Endothelial cell (in vitro differentiated cells): ENCODE measurements at regions not wholly inside any gene's neighbourhood (a gene's known extent, or its start where the extent isn't known, plus 50 kb on each side); places are given as distances from the start of the nearest gene placed in this dataset.

ENCODE experiments used
- DNase-seq: peaks from one replicate; pipeline ENCODE4 v3.0.0; 2021; ENCODE audit warnings: low spot score
- H3K27ac Mint-ChIP-seq: one replicate; pipeline ENCODE4 v1.8.0; 2021; ENCODE audit warnings: mixed read lengths, inconsistent platforms; ENCODE audit not compliant: unreplicated experiment
- H3K27me3 Mint-ChIP-seq: one replicate; pipeline ENCODE4 v1.8.0; 2021; ENCODE audit warnings: mild to moderate bottlenecking, moderate library complexity, mixed read lengths, inconsistent platforms; ENCODE audit not compliant: unreplicated experiment
- H3K36me3 Mint-ChIP-seq: one replicate; pipeline ENCODE4 v1.8.0; 2021; ENCODE audit warnings: mild to moderate bottlenecking, low read depth, mixed read lengths, inconsistent platforms; ENCODE audit not compliant: unreplicated experiment
- H3K4me1 Mint-ChIP-seq: one replicate; pipeline ENCODE4 v1.8.0; 2021; ENCODE audit warnings: mild to moderate bottlenecking, mixed read lengths, inconsistent platforms; ENCODE audit not compliant: unreplicated experiment
- H3K4me3 Mint-ChIP-seq: one replicate; pipeline ENCODE4 v1.8.0; 2021; ENCODE audit warnings: mild to moderate bottlenecking, mixed read lengths, inconsistent platforms; ENCODE audit not compliant: unreplicated experiment
- H3K9me3 Mint-ChIP-seq: one replicate; pipeline ENCODE4 v1.8.0; 2021; ENCODE audit warnings: mixed read lengths, inconsistent platforms; ENCODE audit not compliant: unreplicated experiment
- TF ChIP-seq, protein P1 (sequence below): fragments of 200-600 bp; sonication (generic); IDR thresholded peaks from one replicate; pipeline ENCODE4 v1.5.0; 2021; ENCODE audit warnings: antibody characterized with exemption; ENCODE audit not compliant: unreplicated experiment

DNA sequence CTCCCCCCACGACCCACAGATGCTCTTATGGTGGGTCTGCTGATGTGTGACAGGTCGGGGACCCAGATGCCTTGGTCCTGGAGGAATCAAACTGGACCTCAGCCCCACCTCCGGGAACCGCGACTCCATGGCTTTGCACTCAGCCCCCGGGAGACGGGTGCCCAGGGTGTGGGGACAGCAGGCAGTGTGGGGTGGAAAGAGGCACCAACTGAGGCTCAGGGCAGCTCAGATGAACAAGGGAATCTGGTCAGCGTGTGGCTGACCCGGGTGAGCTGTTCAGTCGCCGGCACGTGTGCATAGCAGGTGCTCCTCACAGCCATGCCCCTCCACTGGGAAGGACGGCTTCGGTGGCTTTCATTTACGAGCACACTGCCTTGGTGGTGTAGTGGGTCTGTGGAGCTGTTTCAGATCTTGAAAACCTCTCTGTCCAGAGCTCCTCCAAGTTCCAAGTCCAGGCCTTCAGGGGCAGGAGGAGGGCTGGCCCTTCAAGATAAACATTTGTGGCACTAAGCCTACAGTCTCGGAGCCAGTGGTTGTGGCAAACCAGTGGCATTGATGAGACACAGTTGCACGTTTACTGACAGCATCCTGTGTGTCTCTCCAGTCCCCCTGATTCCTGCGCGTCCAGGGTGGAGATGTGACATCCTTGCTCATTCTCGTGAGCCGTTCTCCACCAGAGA is 471.2 kb upstream of the HS6ST1 start:
- TF ChIP-seq, protein P1, sequence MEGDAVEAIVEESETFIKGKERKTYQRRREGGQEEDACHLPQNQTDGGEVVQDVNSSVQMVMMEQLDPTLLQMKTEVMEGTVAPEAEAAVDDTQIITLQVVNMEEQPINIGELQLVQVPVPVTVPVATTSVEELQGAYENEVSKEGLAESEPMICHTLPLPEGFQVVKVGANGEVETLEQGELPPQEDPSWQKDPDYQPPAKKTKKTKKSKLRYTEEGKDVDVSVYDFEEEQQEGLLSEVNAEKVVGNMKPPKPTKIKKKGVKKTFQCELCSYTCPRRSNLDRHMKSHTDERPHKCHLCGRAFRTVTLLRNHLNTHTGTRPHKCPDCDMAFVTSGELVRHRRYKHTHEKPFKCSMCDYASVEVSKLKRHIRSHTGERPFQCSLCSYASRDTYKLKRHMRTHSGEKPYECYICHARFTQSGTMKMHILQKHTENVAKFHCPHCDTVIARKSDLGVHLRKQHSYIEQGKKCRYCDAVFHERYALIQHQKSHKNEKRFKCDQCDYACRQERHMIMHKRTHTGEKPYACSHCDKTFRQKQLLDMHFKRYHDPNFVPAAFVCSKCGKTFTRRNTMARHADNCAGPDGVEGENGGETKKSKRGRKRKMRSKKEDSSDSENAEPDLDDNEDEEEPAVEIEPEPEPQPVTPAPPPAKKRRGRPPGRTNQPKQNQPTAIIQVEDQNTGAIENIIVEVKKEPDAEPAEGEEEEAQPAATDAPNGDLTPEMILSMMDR: no peak
- Mint-ChIP-seq H3K4me1 (peaks cover 11% of the 10 kb centered on the region), H3K27ac (no peak overlapping the region), H3K27me3 (peaks cover 6% of the 10 kb centered on the region), H3K4me3 (no peak overlapping the region), H3K36me3 (peaks cover 4% of the 10 kb centered on the region), H3K9me3 (no peaks in the 10 kb centered on the region)
- no peak for DNase-seq

DNA sequence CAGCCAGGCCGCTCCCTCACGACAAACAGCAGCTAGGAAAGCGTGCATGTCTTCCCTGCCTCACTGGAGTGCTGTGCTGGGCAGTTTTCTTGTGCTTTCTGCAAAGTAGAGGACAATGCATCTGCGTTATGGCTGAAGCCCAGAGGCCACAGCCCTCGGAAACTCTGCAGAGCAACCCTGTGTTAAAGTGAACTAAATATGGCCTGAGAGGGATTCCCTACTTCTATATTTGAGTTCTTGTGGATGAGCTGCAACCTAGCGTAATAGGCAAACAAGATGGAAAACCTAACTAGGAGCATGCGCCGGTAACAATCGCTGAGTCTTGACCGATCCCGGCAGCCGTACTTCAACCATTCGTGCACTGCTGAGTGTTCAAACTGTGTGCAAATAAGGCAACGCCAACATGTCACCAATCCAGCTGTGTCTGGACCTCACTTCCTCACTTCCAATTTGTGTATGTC is 471.9 kb upstream of the HS6ST1 start:
- DNase-seq: no peak
- Mint-ChIP-seq H3K27ac (no peak overlapping the region), H3K36me3 (peaks cover 4% of the 10 kb centered on the region), H3K4me1 (peaks cover 6% of the 10 kb centered on the region), H3K27me3 (peaks cover 6% of the 10 kb centered on the region), H3K4me3 (no peak overlapping the region), H3K9me3 (no peaks in the 10 kb centered on the region)
- TF ChIP-seq, protein P1: no peak

DNA sequence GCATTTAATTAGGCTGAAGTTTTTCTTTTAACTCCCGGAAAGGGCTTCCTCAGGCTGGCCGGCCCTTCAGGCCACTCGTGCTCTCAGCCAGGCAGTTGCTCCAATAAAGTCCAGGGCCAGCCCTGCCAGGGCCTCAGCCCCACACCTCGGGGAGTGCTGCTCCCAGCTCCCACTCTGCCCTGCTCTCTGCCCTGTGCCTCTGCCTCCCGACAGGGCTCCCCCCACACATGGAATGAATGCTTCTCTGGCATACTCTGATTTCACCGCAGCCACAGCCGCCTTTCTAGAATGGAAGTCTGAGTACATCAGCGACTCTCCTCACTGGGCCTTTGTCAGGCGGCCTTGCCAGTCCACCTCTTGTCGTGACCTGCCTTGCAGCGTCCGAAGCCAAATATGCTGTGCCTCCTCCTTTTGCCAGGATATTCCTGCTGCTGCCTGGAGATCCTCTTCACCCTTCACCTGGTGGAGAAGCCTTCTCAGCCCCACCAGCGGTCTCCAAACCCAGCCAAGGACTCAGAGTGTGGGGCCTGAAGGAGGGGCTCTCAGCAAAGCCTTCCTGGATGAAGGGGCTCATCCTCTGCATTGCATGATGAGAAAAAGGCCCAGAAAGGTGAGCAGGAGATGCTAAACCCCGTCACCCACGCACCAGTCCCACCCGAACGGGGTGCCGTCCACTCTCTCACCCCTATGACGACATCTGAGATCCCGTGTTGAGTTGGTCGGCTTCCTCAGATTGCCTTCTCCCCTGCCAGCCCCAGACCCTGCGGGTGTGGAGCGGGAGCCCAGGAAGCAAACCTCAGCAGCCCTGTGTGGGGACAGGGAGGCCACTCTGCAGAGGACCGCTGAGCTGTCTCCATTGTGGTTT is 472.7 kb upstream of the HS6ST1 start:
- Mint-ChIP-seq H3K27ac (no peak overlapping the region), H3K36me3 (peaks cover 4% of the 10 kb centered on the region), H3K4me3 (no peak overlapping the region), H3K9me3 (no peaks in the 10 kb centered on the region), H3K27me3 (peaks cover 4% of the 10 kb centered on the region), H3K4me1 (peaks cover 4% of the 10 kb centered on the region)
- no peak for DNase-seq
- TF ChIP-seq, protein P1: no peak

DNA sequence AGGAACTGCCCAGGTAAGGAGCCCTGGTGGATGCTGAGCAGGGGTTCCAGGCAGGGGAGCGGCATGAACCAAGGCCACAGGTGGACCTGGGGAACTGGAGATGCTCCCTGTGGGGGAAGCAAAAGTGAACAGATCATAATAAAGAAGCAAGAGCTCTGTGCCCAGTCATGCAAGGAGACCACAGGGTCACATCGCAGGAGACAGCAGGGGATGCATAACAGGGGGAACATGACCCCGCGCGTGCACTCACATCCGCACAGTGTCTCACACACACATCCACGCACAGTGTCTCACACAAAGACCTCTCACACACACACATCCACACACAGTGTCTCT is 473.3 kb upstream of the HS6ST1 start:
- peaks cover 4% of the 10 kb centered on the region for H3K36me3 Mint-ChIP-seq
- peaks cover 3% of the 10 kb centered on the region for H3K27me3 Mint-ChIP-seq
- no peaks in the 10 kb centered on the region for H3K9me3 Mint-ChIP-seq
- H3K4me1 Mint-ChIP-seq: no peaks in the 10 kb centered on the region
- H3K4me3 Mint-ChIP-seq: no peak overlapping the region
- TF ChIP-seq, protein P1: no peak
- H3K27ac Mint-ChIP-seq: no peak overlapping the region
- no peak for DNase-seq

DNA sequence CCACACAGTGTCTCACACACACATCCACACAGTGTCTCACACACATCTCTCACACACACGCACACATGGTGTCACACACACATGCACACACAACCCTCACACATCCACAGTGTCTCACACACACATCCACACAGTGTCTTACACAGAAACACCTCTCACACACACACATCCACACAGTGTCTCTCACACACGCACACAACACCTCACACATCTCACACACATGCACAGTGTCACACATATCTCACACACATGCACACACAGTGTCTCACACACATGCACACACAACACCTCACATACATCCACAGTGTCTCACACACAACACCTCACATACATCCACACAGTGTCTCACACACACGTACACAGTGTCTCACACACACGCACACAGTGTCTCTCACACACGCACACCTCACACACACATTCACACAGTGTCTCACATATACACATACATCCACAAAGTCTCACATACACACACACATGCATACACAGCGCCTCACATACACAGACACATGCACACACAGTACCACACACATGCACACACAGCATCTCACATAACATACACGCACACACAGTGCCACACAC is 473.9 kb upstream of the HS6ST1 start:
- peaks cover 4% of the 10 kb centered on the region for H3K36me3 Mint-ChIP-seq
- TF ChIP-seq, protein P1: no peak
- H3K9me3 Mint-ChIP-seq: no peaks in the 10 kb centered on the region
- no peaks in the 10 kb centered on the region for H3K4me1 Mint-ChIP-seq
- no peak overlapping the region for H3K4me3 Mint-ChIP-seq
- DNase-seq: no peak
- H3K27me3 Mint-ChIP-seq: peaks cover 3% of the 10 kb centered on the region
- H3K27ac Mint-ChIP-seq: no peak overlapping the region
